RWPE1 (cell line): ENCODE measurements at regions not wholly inside any gene's neighbourhood (a gene's known extent, or its start where the extent isn't known, plus 50 kb on each side); places are given as distances from the start of the nearest gene placed in this dataset.
A peak's percentile ranks its signal among the peaks of the same experiment; 100 is the strongest.

ENCODE experiments used
- CTCF ChIA-PET: fragments of 350-600 bp; sonication (Branson Sonifier 250); formaldehyde crosslinking; extraction: SDS; loops from one replicate; lab custom pipeline; 2021; lab: Yijun Ruan, JAX
- POLR2A ChIA-PET: fragments of 400-600 bp; formaldehyde crosslinking; extraction: SDS; loops from one replicate; lab custom pipeline; 2020; ENCODE audit warnings: antibody characterized with exemption; ENCODE audit not compliant: low non-redundant PET; lab: Yijun Ruan, JAX
- DNase-seq: peaks from one replicate; pipeline ENCODE4 v3.0.0; 2012; ENCODE audit warnings: low spot score
- H3K27ac ChIP-seq: fragments of 450-650 bp; 2 replicates; pipeline ENCODE4 v1.5.1; 2017
- CTCF ChIP-seq: fragments of 450-650 bp; conservative IDR thresholded peaks from 2 replicates; pipeline ENCODE4 v1.5.1; 2017; ENCODE audit warnings: low read depth, mild to moderate bottlenecking

DNA sequence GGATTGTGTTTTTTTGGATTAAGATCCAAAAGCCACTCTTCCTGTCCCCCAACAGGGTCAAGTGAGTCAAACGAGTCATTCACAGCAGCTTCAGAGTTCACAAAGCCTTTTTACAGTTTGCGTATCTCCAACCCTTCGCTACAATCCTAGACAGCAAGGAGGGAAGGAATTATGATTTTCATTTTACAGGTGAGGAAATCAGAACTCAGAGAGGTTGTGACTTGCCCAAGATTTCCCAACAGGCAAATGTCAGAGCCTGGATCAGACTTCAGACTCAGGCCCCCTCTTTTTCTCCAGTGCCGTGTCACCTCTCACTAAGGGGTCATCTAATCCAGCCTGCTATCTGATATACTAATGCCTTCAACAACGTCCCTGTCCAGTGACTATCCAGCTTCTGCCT is 72.1 kb upstream of the XPA start:
- TF ChIP-seq CTCF, result no peak
- peak overlapping the region; percentile 13; the same call in 1 of the 2 replicates for H3K27ac ChIP-seq
- CTCF ChIA-PET, result interaction anchor here (0.6 to 0.7 kb wide), 2 partner anchors 121 to 568 kb away, joined by 3 to 4 read pairs; no protein-coding TSS in a partner anchor
- POLR2A ChIA-PET, result no interaction called here
- no peak for DNase-seq

DNA sequence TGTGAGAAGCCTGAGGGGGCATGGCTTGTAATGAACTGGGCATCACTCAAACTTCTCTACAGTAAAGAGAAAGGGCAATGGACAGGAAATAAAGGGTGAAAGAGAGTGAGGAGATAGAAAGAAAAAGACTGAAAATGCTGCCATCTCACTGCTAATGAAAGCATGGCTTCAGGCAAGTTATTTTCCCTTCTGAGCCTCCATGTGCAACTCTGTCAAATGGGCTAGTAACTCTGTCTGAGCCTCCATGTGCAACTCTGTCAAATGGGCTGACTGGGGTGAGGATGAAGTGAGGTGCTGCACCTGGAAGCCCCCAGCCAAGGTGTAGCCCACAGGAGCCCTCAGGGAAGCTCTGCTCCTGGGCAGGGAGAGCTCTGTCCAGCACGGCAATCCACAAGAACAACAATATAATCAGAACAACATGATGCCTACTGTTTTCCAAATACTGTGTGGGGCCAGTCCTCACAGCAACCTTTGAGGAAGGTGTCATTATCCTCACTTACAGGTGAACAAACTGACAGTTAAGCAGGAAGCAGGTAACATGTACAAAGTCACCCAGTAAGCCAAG is 73.8 kb upstream of the XPA start:
- TF ChIP-seq CTCF, result no peak
- POLR2A ChIA-PET, result no interaction called here
- no peak overlapping the region for H3K27ac ChIP-seq
- no peak for DNase-seq
- CTCF ChIA-PET, result no interaction called here

- H3K27ac ChIP-seq, result no peak overlapping the region
- no peak for TF ChIP-seq CTCF
- no peak for DNase-seq
- ChIA-PET CTCF (no interaction called here), POLR2A (no interaction called here)
Measured at GRCh38 chr9:97771641-97772040, 74.5 kb upstream of the XPA start.

- TF ChIP-seq CTCF, result no peak
- POLR2A ChIA-PET, result no interaction called here
- no peak overlapping the region for H3K27ac ChIP-seq
- CTCF ChIA-PET, result no interaction called here
- no peak for DNase-seq
Measured at GRCh38 chr9:97772145-97772544, 75.0 kb upstream of the XPA start.

- H3K27ac ChIP-seq, result no peak overlapping the region; the same call in 1 of the 2 replicates
- CTCF ChIA-PET, result interaction anchor here (0.6 kb wide), 1 partner anchor 9 kb away, joined by 3 read pairs; no protein-coding TSS in a partner anchor
- TF ChIP-seq CTCF, result no peak
- POLR2A ChIA-PET, result no interaction called here
- DNase-seq, result peak; percentile 54
Measured at GRCh38 chr9:97773091-97773490, 76.0 kb upstream of the XPA start.

GRCh38 chr9:97773723-97774122 is 76.6 kb upstream of the XPA start:
- no peak overlapping the region for H3K27ac ChIP-seq
- peak; percentile 79 for DNase-seq
- ChIA-PET POLR2A (no interaction called here), CTCF (interaction anchor here (0.6 kb wide), 1 partner anchor 10 kb away, joined by 3 read pairs; no protein-coding TSS in a partner anchor)
- no peak for TF ChIP-seq CTCF
